Retina (tissue), 1 donor: ENCODE measurements at regions not wholly inside any gene's neighbourhood (a gene's known extent, or its start where the extent isn't known, plus 50 kb on each side); places are given as distances from the start of the nearest gene placed in this dataset.
"Not testable (repeated sequence)": the region's sequence is repeated elsewhere in the genome, so short reads cannot be mapped to it uniquely, and the experiment has no call there.

Experiments used
- DNase-seq: peaks from one replicate; pipeline ENCODE4 v3.0.0-alpha.2; 2016

DNA sequence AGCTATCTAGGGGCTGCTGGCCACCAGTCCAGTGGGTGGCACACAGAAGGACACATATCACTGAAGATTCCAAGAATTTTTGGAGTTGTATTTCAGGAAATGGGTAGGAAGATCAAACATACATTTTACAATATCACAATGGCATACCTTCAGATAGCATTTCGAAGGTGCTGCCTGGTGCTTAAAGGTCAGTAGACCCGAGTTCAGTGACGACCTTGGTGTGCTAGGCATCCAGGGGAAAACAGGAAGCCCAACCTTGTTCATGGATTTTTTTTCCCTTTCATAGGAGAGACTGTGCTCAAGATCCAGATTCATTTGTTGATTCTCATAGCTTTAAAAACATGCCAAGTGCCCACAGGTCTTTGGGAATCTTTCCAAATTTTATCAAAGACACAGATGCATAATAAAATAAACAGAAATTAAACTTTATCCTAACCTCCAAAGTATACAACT is 51.0 kb upstream of the RCBTB2 start:
- no peak for DNase-seq

GRCh38 chr13:48585456-48585840 is 52.6 kb upstream of the RCBTB2 start:
- peak; percentile 32 for DNase-seq

DNA sequence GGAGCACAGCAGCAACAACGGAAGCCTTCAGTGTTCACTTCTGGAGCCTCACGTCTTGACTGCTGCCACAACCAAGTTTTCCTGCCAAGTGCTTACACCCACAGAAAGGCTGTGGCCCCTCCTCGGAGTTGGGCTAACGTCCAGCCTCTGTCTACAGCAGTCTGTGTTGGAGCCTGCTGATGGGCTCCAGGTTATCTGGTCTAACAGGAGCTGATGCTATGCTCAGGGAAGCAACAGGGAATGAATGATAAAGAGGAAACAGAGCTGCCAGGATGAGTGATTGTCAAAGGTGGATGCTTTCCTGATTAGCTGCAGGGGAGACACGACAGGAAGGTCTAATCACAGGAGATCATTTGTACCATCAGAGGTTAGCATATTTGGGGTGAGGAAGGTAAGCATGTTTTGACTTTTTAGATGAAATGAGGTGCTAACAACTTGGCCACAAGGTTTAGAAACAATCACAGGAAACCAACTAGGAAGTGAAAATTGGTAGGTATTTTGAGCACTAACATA is 53.8 kb upstream of the RCBTB2 start:
- no peak for DNase-seq

DNA sequence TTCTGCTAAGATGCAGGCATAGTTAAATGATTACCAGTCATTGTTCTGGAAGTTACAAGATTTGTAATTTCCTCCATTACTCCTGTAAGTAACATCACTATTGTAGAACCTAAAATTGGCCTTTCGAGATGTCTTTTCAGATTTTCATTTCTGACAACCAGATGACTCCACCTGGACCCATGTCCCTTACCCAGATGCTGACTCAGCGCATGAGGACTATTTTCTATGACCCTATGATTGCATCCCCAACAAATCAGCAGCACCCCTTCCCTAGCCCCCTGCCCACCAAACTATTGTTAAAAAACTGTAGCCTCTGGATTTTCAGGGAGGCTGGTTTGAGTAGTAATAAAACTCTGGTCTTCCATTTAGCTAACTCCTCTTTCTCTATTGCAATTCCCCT is 55.2 kb upstream of the RCBTB2 start:
- DNase-seq = no peak

DNA sequence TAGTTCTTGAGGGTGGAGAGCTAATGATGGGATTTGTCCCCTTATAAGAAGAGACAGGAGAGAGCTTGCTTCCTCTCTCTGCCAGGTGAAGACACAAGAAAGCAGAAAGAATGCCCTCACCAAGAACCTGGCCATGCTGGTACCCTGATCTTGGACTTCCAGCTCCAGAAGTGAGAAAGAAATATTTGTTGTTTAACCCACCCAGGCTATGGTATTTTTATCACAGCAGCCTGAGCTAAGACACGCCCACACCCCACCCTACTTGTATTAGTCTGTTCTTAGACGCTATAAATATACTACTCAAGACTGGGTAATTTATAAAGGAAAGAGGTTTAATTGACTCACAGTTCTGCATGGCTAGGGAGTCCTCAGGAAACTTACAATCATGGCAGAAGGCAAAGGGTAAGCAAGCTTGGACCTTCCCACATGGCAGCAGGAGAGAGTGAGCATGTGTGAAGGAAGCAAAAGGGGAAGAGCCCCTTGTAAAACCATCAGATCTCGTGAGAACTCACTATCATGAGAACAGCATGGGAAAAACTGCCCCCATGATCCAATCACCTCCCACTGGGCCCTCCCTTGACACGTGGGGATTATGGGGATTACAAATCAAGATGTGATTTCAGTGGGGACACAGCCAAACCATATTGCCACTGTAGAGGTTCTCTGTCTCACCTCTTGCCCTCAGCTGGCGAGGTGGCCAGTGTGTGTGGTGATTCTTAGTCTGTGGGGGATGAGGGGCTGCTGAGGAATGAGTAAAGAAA is 57.4 kb upstream of the RCBTB2 start:
- DNase-seq = no peak

DNA sequence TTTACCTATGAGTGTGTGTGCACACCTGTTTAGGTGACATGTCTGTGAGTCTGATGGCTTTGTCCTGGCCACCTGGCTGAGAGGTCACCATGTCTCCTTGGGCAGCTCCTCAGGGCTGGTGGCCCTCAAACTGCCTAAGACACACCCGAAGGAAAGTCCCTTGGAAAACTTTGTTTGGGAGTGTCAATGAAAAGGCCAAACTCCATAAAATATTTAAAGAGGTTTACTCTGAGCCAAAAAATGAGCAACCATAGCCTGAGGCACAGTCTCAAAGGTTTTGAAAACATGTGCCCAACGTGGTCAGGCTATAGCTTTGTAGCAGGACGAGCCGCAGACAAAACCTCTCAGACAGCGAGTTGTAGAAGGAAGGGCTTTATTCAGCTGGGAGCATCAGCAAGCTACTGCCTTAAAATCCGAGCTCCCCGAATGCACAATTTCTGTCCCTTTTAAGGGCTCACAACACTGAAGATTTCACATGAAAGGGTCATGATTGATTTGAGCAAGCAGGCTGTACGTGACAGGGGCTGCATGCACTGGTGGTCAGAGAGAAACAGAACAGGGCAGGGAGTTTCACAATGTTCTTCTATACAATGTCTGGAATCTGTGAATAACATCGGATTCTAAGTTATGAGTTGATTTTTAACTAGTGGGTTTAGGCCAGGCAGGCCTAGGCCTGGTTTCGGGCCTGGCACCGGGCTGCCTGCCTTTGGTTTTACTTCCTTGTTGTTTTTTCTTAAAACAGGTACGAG is 58.4 kb upstream of the RCBTB2 start:
- not testable (repeated sequence) for DNase-seq

GRCh38 chr13:48591889-48592687 is 59.2 kb upstream of the RCBTB2 start:
- DNase-seq = no peak

- no peak for DNase-seq
Measured at GRCh38 chr13:48592688-48593049, 59.8 kb upstream of the RCBTB2 start.

- no peak for DNase-seq
Measured at GRCh38 chr13:48593536-48593935, 60.2 kb upstream of the CYSLTR2 start.

GRCh38 chr13:48594096-48594815 is 59.5 kb upstream of the CYSLTR2 start:
- no peak for DNase-seq

GRCh38 chr13:48595431-48596429 is 58.0 kb upstream of the CYSLTR2 start:
- DNase-seq = no peak

DNA sequence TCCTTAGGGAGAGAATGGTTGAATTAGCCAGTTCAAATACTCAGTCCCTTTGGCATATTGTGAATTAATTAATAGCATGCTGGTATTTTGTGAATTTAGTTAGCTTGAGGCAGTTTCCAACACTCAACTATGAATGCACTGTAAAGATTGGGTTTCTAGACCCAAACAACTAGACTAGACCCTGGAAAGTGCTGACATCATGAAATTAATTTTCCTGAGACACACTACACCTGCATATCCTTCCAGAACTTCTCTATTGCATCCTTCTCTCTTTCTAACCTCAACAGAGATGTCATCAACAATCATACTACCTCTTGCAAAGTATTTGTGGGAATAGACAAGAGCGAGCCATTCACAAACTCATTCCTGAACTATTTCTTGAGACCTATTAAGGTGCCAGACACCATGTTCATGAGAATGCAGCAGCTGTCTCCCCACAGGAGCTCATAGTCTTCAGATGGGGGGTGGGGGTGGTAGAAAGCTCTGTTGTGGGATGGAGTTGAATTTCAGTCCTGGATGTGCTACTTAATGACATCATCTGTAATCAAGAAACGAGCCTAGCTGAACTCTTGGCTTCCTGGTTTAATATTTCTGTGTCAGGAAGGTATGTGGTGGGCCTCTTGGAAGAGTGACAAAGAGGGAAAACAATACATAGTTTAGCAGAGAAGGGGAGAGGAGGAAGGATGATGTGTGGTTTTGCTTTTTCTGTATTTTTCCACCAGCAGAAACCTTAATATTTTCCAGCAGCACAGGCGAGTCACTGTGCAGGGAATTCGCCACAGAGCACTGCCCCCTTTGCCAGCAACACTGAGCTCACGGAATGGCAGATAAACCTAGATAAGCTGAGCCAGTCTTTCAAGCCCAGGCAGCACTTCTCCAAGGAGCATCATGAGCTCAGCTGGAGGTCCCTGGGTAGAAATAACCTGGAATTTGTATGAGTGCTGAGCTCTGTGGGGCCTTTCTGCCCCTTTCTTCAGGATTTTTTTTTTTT is 53.1 kb upstream of the CYSLTR2 start:
- DNase-seq = no peak

DNA sequence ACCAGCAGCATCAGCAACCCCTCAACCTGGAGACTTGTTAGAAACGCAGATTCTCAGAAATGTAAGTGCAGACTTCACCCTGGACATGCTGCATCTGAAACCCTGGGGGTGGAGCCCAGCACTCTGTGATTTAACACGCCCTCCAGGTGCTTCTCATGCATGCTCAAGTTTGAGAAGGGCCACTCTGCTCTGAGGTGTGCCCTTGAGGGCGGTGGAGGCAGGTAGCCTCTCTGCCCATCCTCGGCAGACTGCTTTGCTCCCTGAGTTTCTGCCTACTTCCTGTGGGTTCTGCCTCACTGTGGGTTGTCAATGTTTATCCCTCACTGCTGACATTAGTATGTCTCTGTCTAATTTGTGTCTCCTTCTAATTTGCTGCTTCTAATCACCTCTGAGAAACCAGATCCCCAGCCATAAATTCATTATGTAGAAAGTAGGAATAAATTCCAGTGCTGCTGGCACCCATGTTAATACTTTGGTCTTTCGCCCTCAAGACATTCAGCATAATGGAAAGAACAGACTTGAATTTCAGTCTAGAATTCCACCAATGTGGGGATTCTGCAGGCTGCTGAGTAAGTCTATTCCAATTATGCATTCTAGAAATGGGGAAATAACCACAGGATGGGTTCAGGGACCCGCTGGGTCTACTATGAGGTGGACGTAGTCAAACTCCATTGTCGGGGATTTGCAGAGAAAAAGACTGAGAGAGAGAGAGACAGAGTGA is 51.3 kb upstream of the CYSLTR2 start:
- DNase-seq = no peak

DNA sequence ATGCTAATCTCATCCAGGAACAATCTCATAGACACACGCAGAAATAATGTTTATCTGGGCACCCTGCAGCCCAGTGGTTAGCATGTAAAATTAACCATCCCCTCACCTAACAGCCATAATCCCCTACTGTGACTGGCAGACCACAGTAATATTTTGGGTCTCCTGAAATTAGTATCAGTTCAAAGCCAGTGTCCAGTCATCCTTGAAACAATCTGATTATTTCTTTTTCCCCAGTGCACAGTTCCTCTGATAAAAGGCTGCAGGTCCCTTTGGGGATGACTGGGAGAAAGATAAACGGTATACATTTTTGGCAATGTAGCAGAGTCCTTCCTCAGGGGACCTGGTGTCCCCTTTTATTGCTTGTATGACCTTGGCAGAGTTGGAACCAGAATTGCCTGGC is 50.4 kb upstream of the CYSLTR2 start:
- no peak for DNase-seq
